K562 (cell line): ENCODE measurements at regions not wholly inside any gene's neighbourhood (a gene's known extent, or its start where the extent isn't known, plus 50 kb on each side); places are given as distances from the start of the nearest gene placed in this dataset.

Source experiments
- CTCF ChIP-seq, 3 experiments: IDR thresholded peaks in 2 of 3; conservative IDR thresholded peaks in 1 of 3; 2 replicates each; pipeline ENCODE4 v1.5.1; 2011 to 2012; ENCODE audit warnings: low read length in 3 of 3, mild to moderate bottlenecking in 3 of 3, control low read depth in 2 of 3, improper control_type of control experiment in 1 of 3, inconsistent platforms in 1 of 3, low read depth in 1 of 3, mixed read lengths in 1 of 3, moderate library complexity in 1 of 3; ENCODE audit not compliant: insufficient read depth in 2 of 3
- MEIS2 ChIP-seq: fragments of 450-650 bp; IDR thresholded peaks from 2 replicates; pipeline ENCODE4 v1.6.1; 2014; ENCODE audit warnings: mild to moderate bottlenecking; ENCODE audit not compliant: partially characterized antibody
- POLR2A ChIP-seq: fragments of 450-650 bp; conservative IDR thresholded peaks from 2 replicates; pipeline ENCODE4 v1.6.1; 2016
- ZBTB2 ChIP-seq: fragments of 450-650 bp; IDR thresholded peaks from 2 replicates; pipeline ENCODE4 v1.6.1; 2016; ENCODE audit warnings: antibody characterized with exemption
- ZZZ3 ChIP-seq: fragments of 450-650 bp; IDR thresholded peaks from 2 replicates; pipeline ENCODE4 v1.6.1; 2016; ENCODE audit warnings: antibody characterized with exemption, mild to moderate bottlenecking, moderate library complexity

- TF ChIP-seq CTCF (IDR thresholded peaks at IDR 0.05 in 2 of 3, conservative IDR thresholded peaks at IDR 0.05 in 1 of 3; ENCODE audit: insufficient read depth in 2 of 3, low read depth in 1 of 3, low read length in 3 of 3), result no peak
- no peak for TF ChIP-seq MEIS2
- no peak for TF ChIP-seq ZBTB2
- no peak for TF ChIP-seq POLR2A
- no peak for TF ChIP-seq ZZZ3
Observed at GRCh38 chr4:19386786-19387185, 864.9 kb upstream of the SLIT2 start.
